ENCODE measurements at regions not wholly inside any gene's neighbourhood (a gene's known extent, or its start where the extent isn't known, plus 50 kb on each side); places are given as distances from the start of the nearest gene placed in this dataset.

GRCh38 chr3:157606011-157606851 is 103.0 kb upstream of the VEPH1 start:
- no peak for FAIRE-seq
- no peaks in the 10 kb centered on the region for H3K36me3 ChIP-seq
- peak; percentile 51 to 77 (median 76) for TF ChIP-seq CTCF (IDR thresholded peaks at IDR 0.05)
- H3K27me3 ChIP-seq: no peaks in the 10 kb centered on the region
- DNase-seq: peak in 5 of 6 donors; percentile 26 to 79 (median 61)
- no peak overlapping the region for H3K27ac ChIP-seq
- peak; percentile 61 to 95 (median 91) for ATAC-seq
- H3K4me1 ChIP-seq: no peaks in the 10 kb centered on the region
- intact Hi-C loops (cut with DNase I): no loop called here
- no peak overlapping the region for H3K4me3 ChIP-seq
- WGBS, 2 donors: 29 to 37% methylated on average over 11 of the region's 11 CpGs
- H3K9me3 ChIP-seq: no peaks in the 10 kb centered on the region

- intact Hi-C loops (cut with DNase I): no loop called here
- Histone ChIP-seq H3K4me3 (no peak overlapping the region), H3K27me3 (no peaks in the 10 kb centered on the region), H3K27ac (no peak overlapping the region), H3K36me3 (no peaks in the 10 kb centered on the region), H3K4me1 (no peaks in the 10 kb centered on the region), H3K9me3 (no peaks in the 10 kb centered on the region)
- no peak for TF ChIP-seq CTCF (IDR thresholded peaks at IDR 0.05)
- FAIRE-seq (no peak), ATAC-seq (no peak), DNase-seq (no peak)
- 59 to 71% methylated on average over 3 of the region's 3 CpGs for WGBS, 2 donors
Measured at GRCh38 chr3:157605356-157605755, 102.1 kb upstream of the VEPH1 start.

- FAIRE-seq: no peak
- no peak for DNase-seq
- no peak for TF ChIP-seq CTCF (IDR thresholded peaks at IDR 0.05)
- 61 to 70% methylated on average over 1 of the region's 1 CpG for WGBS, 2 donors
- H3K27me3 ChIP-seq: no peaks in the 10 kb centered on the region
- no peaks in the 10 kb centered on the region for H3K4me1 ChIP-seq
- H3K4me3 ChIP-seq: no peak overlapping the region
- H3K36me3 ChIP-seq: no peaks in the 10 kb centered on the region
- intact Hi-C loops (cut with DNase I): no loop called here
- no peak overlapping the region for H3K27ac ChIP-seq
- H3K9me3 ChIP-seq: no peaks in the 10 kb centered on the region
- no peak for ATAC-seq
Measured at GRCh38 chr3:157602424-157602823, 99.2 kb upstream of the VEPH1 start.

GRCh38 chr3:157595259-157595658 is 92.0 kb upstream of the VEPH1 start:
- ATAC-seq (no peak), DNase-seq (no peak), FAIRE-seq (no peak)
- intact Hi-C loops (cut with DNase I): no loop called here
- WGBS, 2 donors: 52 to 69% methylated on average over 5 of the region's 5 CpGs
- Histone ChIP-seq H3K4me3 (no peak overlapping the region), H3K9me3 (no peaks in the 10 kb centered on the region), H3K27me3 (no peaks in the 10 kb centered on the region), H3K4me1 (no peaks in the 10 kb centered on the region), H3K27ac (no peak overlapping the region), H3K36me3 (no peaks in the 10 kb centered on the region)
- TF ChIP-seq CTCF (IDR thresholded peaks at IDR 0.05): no peak

DNA sequence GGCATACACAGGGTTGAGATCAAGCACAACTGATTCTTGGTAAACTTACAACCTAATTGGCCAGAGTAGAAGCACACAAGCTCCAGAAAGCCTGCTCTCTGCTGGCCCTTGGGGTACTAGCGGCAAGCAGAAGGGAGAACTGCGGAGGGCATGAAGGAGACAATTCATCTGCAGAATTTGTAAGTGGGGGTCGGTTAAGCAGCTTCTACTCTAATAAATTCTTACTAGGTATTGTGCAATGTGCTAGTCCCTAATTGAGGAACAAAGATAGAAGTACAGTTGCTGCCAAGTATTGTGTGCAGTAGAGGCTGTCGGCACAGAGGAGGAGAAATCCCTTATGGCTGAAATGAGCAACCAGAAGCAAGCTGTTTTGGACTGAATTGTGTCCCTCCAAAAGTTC is 91.2 kb upstream of the VEPH1 start:
- intact Hi-C loops (cut with DNase I): no loop called here
- DNase-seq: no peak

More for the DNA sequence above, 91.2 kb upstream of the VEPH1 start:
- no peak for TF ChIP-seq CTCF (IDR thresholded peaks at IDR 0.05)
- Histone ChIP-seq H3K27me3 (no peaks in the 10 kb centered on the region), H3K4me1 (no peaks in the 10 kb centered on the region), H3K27ac (no peak overlapping the region), H3K4me3 (no peak overlapping the region), H3K9me3 (no peaks in the 10 kb centered on the region), H3K36me3 (no peaks in the 10 kb centered on the region)
- FAIRE-seq (no peak), ATAC-seq (peak in 2 of 4 donors; percentile 14 to 52)
- WGBS, 2 donors: 56 to 58% methylated on average over 4 of the region's 4 CpGs

Data from pancreas (tissue), 10 donors.